Tibial nerve (tissue), 4 donors: ENCODE measurements at regions not wholly inside any gene's neighbourhood (a gene's known extent, or its start where the extent isn't known, plus 50 kb on each side); places are given as distances from the start of the nearest gene placed in this dataset.

Experiments
- DNase-seq, 2 donors: peaks; one replicate each; pipeline ENCODE4 v3.0.0-alpha.2; 2019; ENCODE audit warnings: low spot score in 2 of 2
- H3K27ac ChIP-seq, 4 donors: fragments of 200-600 bp; sonication (generic) in 3 of 4; one replicate each; pipeline ENCODE4 v1.5.1; 2017 to 2019; ENCODE audit warnings: mild to moderate bottlenecking in 1 of 4
- H3K27me3 ChIP-seq, 2 donors: fragments of 200-600 bp; sonication (generic) in 1 of 2; one replicate each; pipeline versions ENCODE4 v1.5.1 to v1.6.0; 2017 to 2019
- H3K36me3 ChIP-seq, 3 donors: fragments of 200-600 bp; sonication (generic); one replicate each; pipeline ENCODE4 v1.5.1; 2018 to 2019
- H3K4me1 ChIP-seq, 4 donors: fragments of 200-600 bp; sonication (generic) in 3 of 4; one replicate each; pipeline ENCODE4 v1.5.1; 2017 to 2019
- H3K4me3 ChIP-seq, 4 donors: fragments of 200-600 bp; sonication (generic) in 3 of 4; one replicate each; pipeline ENCODE4 v1.5.1; 2017 to 2019; ENCODE audit warnings: mild to moderate bottlenecking in 1 of 4, moderate library complexity in 1 of 4
- H3K9me3 ChIP-seq, 4 donors: fragments of 200-600 bp; sonication (generic) in 3 of 4; one replicate each; pipeline ENCODE4 v1.5.1; 2017 to 2019
- CTCF ChIP-seq, 5 experiments: fragments of 200-600 bp in 3 of 5; fragments of 450-650 bp in 2 of 5; sonication (generic) in 3 of 5; IDR thresholded peaks; one replicate each; pipeline ENCODE4 v1.5.1; 2016 to 2019; ENCODE audit warnings: antibody characterized with exemption in 5 of 5, mild to moderate bottlenecking in 3 of 5, moderate library complexity in 2 of 5
- EP300 ChIP-seq, 2 donors: sonication (generic); formaldehyde crosslinking; IDR thresholded peaks; one replicate each; pipeline ENCODE4 v1.6.1; 2017; ENCODE audit warnings: antibody characterized with exemption in 2 of 2, mild to moderate bottlenecking in 1 of 2
- POLR2A ChIP-seq, 2 donors: fragments of 450-650 bp; IDR thresholded peaks; one replicate each; pipeline ENCODE4 v1.6.1; 2017; ENCODE audit warnings: antibody characterized with exemption in 2 of 2, mild to moderate bottlenecking in 2 of 2, moderate library complexity in 2 of 2
- WGBS, 2 donors: methylation state at CpG; one replicate each; pipeline ENCODE4 v1.1.5; 2018; 5-methylcytosine and 5-hydroxymethylcytosine counted together

GRCh38 chr1:189941922-189942321 is 535.7 kb downstream of the BRINP3 start:
- 68 to 85% methylated on average over 1 of the region's 1 CpG for WGBS, 2 donors
- Histone ChIP-seq H3K27me3 (no peaks in the 10 kb centered on the region), H3K4me3 (no peak overlapping the region), H3K4me1 (no peaks in the 10 kb centered on the region), H3K36me3 (no peaks in the 10 kb centered on the region), H3K9me3 (no peaks in the 10 kb centered on the region), H3K27ac (no peak overlapping the region)
- no peak for TF ChIP-seq CTCF (IDR thresholded peaks at IDR 0.05)
- TF ChIP-seq EP300 (IDR thresholded peaks at IDR 0.05) = no peak
- no peak for TF ChIP-seq POLR2A (IDR thresholded peaks at IDR 0.05)
- DNase-seq = no peak

- no peaks in the 10 kb centered on the region for H3K4me1 ChIP-seq
- no peaks in the 10 kb centered on the region for H3K9me3 ChIP-seq
- no peak overlapping the region for H3K27ac ChIP-seq
- DNase-seq = no peak
- no peak overlapping the region for H3K4me3 ChIP-seq
- WGBS, 2 donors = 69 to 74% methylated on average over 1 of the region's 1 CpG
- no peak for TF ChIP-seq CTCF (IDR thresholded peaks at IDR 0.05)
- no peak for TF ChIP-seq POLR2A (IDR thresholded peaks at IDR 0.05)
- no peak for TF ChIP-seq EP300 (IDR thresholded peaks at IDR 0.05)
- H3K36me3 ChIP-seq = no peaks in the 10 kb centered on the region
- H3K27me3 ChIP-seq = no peaks in the 10 kb centered on the region
These were observed 518.9 kb downstream of the BRINP3 start for GRCh38 chr1:189958756-189959155.

- no peak overlapping the region for H3K27ac ChIP-seq
- no peaks in the 10 kb centered on the region for H3K36me3 ChIP-seq
- H3K4me1 ChIP-seq = no peaks in the 10 kb centered on the region
- TF ChIP-seq CTCF (IDR thresholded peaks at IDR 0.05) (no peak), EP300 (IDR thresholded peaks at IDR 0.05) (no peak), POLR2A (IDR thresholded peaks at IDR 0.05) (no peak)
- H3K27me3 ChIP-seq = no peaks in the 10 kb centered on the region
- H3K9me3 ChIP-seq = no peaks in the 10 kb centered on the region
- no peak overlapping the region for H3K4me3 ChIP-seq
- no peak for DNase-seq
- 35 to 50% methylated on average over 1 of the region's 1 CpG for WGBS, 2 donors
These were observed 516.9 kb downstream of the BRINP3 start for GRCh38 chr1:189960769-189961168.

GRCh38 chr1:189962181-189962580 is 515.5 kb downstream of the BRINP3 start:
- Histone ChIP-seq H3K36me3 (no peaks in the 10 kb centered on the region), H3K27ac (no peak overlapping the region), H3K4me3 (no peak overlapping the region), H3K9me3 (no peaks in the 10 kb centered on the region), H3K27me3 (no peaks in the 10 kb centered on the region), H3K4me1 (no peaks in the 10 kb centered on the region)
- DNase-seq = no peak
- TF ChIP-seq CTCF (IDR thresholded peaks at IDR 0.05) (no peak), POLR2A (IDR thresholded peaks at IDR 0.05) (no peak), EP300 (IDR thresholded peaks at IDR 0.05) (no peak)

- TF ChIP-seq EP300 (IDR thresholded peaks at IDR 0.05) = no peak
- no peak for TF ChIP-seq CTCF (IDR thresholded peaks at IDR 0.05)
- no peak for TF ChIP-seq POLR2A (IDR thresholded peaks at IDR 0.05)
- H3K27me3 ChIP-seq = no peaks in the 10 kb centered on the region
- no peak for DNase-seq
- H3K36me3 ChIP-seq = no peaks in the 10 kb centered on the region
- no peak overlapping the region for H3K4me3 ChIP-seq
- H3K4me1 ChIP-seq = no peaks in the 10 kb centered on the region
- WGBS, 2 donors = 22 to 24% methylated on average over 2 of the region's 2 CpGs
- peaks cover 0 to 5% (median under 1%) of the 10 kb centered on the region in 4 donors for H3K9me3 ChIP-seq
- no peak overlapping the region for H3K27ac ChIP-seq
These were observed 507.1 kb downstream of the BRINP3 start for GRCh38 chr1:189970331-189971230.
